Umbilical cord (tissue), 1 donor: ENCODE measurements at regions not wholly inside any gene's neighbourhood (a gene's known extent, or its start where the extent isn't known, plus 50 kb on each side); places are given as distances from the start of the nearest gene placed in this dataset.
"Not testable (repeated sequence)": the region's sequence is repeated elsewhere in the genome, so short reads cannot be mapped to it uniquely, and the experiment has no call there.

ENCODE experiments used
- DNase-seq: peaks from one replicate; pipeline ENCODE4 v3.0.0-alpha.2; 2015; ENCODE audit warnings: low spot score

DNA sequence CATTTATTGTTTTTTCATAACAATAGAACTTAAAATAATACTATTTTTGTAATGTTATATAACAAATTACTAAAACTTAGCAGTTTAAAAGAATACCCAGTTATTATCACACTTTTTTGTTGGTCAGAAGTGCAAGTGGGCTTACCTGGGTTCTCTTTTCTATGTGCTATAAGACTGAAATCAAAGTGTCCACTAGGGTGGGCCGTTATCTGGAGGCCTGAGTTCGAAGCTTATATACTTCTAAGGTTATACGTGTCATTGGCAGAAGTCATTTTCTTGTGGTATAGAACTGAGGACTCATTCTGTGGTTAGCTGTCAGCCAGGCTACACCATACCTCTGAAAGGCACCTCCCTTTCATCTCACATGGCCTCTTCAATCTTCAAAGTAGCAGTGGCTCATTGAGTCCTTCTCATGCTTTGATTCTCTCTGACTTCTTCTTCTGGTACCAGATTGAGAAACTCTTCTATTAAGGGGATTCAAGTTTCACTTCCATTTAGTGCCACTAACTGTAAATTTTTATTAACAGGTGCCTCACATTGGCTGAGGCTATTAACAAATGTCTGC is 414.3 kb downstream of the AMY1C start:
- no peak for DNase-seq

- DNase-seq: no peak
Observed at GRCh38 chr1:104172243-104172681, 422.6 kb downstream of the AMY1C start.

DNA sequence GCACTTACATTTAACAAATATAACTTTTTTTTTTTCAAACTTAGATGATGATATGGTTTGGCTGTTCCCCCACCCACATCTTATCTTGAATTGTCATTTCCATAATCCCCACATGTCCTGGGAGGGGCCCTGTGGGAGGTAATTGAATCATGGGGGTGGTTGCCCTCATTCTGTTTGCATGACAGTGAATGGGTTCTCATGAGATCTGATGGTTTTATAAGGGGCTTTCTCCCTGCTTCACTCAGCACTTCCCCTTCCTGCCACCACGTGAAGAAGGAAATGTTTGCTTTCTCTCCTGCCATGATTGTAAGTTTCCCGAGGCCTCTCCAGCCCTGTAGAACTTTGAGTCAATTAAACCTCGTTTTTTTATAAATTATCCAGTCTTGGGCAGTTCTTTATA is 432.6 kb downstream of the AMY1C start:
- DNase-seq: no peak

GRCh38 chr1:104189207-104189606 is 439.5 kb downstream of the AMY1C start:
- DNase-seq: no peak

DNA sequence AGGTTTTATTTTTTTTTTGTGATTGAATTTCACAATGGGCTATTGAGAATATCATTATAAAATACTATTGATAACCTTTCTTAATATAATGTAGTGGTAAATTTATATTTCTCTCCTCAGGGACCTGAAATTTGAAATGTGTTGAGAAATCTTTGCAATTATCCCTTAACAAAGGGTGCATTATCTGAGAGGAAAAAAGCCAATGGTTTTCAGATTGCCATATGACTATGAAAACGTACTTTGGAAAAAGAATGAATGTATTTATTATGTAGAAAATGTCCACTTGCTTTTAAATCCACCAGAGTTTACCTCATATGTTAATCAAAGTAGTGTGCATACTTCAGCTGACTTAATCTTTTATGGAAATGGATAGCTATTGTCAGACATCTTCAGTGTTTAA is 441.1 kb downstream of the AMY1C start:
- no peak for DNase-seq

DNA sequence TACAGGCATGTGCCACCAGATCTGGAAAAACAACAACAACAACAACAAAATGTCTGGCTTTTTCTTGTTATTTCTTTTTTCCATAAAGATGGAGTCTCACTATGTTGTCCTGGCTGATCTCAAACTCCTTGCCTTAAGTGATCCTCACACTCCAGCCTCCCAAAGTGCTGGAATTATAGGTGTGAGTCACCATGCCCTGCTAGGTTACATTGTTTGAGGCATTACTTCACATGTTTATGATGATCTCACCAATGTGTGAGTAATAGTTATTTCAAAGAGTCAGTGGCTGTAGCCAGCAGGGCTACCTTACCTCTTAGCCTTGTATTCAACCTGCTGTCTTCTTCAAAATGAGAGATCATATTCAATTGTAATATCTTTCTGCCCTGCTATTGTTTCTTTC is 445.7 kb downstream of the AMY1C start:
- DNase-seq: no peak

GRCh38 chr1:104196136-104196535 is 446.4 kb downstream of the AMY1C start:
- DNase-seq: no peak

GRCh38 chr1:104197516-104197915 is 447.8 kb downstream of the AMY1C start:
- DNase-seq: no peak

GRCh38 chr1:104212239-104212638 is 462.5 kb downstream of the AMY1C start:
- no peak for DNase-seq

DNA sequence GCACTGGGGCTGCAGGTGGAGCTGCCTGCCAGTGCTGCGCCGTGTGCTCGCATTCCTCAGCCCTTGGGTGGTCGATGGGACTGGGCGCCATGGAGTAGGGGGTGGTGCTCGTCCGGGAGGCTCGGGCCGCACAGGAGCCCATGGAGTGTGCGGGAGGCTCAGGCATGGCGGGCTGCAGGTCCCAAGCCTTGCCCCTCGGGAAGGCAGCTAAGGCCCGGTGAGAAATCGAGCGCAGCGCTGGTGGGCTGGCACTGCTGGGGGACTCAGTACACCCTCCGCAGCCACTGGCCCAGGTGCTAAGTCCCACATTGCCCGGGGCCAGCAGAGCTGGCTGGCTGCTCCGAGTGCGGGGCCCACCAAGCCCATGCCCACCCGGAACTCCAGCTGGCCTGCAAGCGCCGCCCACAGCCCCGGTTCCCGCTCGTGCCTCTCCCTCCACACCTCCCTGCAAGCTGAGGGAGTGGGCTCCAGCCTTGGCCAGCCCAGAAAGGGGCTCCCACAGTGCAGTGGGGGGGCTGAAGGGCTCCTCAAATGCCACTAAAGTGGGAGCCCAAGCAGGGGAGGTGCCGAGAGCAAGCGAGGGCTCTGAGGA is 467.8 kb downstream of the AMY1C start:
- not testable (repeated sequence) for DNase-seq

- no peak for DNase-seq
Observed at GRCh38 chr1:104229860-104230259, 480.2 kb downstream of the AMY1C start.

DNA sequence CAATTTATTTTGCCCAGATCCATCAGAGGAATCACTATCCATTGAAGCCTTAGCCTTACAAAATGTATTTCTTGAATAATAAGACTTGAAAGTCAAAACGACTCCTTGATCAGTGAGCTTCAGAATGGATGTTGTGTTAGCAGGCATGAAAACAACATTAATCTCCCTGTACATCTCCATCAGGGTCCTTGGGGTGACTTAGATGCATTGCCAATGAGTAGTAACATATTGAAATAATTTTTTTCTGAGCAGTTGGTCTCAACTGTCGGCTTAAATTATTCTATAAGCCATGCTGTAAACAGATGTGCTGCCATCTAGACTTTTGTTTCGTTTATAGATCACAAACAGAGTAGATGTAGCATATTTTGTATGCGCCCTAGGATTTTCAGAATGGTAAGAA is 482.0 kb downstream of the AMY1C start:
- DNase-seq: no peak

DNA sequence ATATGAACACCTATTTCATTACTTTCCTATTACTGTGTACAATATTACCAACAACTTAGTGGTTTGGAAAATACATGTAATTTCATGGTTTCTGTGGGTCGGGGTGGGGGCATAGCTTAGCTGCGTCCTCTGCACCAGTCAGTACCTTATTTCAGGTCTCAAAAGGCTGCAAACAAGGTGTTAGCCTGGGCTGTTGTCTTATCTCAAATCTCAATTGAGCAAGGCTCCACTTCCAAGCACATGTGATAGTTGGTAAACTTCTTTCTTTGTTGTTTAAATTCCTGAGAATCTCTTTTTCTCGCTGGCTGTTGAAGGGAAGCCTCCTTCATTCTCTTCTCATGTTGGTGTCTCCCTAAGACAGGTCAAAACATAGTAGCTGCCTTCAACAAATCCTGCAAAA is 485.4 kb downstream of the AMY1C start:
- DNase-seq: no peak

DNA sequence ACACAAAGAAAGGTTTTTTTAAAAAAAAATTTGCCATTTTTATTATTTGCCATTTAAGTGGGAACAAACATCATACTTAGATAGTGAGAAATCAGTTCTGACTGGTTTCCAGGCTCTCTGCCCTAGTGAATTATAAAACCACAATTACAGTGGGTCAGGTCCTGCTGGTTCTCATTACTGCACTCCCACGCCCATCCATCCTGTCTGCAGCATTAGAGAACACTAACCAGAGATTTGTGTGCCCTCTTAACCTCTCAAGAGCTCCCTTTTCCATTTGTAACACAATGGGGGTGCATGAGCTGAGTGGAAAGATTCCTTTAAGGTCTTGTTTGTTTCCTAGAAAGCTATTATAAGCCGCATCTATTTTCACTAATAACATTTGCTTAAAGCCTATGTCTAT is 489.3 kb downstream of the AMY1C start:
- peak; percentile 51 for DNase-seq

DNA sequence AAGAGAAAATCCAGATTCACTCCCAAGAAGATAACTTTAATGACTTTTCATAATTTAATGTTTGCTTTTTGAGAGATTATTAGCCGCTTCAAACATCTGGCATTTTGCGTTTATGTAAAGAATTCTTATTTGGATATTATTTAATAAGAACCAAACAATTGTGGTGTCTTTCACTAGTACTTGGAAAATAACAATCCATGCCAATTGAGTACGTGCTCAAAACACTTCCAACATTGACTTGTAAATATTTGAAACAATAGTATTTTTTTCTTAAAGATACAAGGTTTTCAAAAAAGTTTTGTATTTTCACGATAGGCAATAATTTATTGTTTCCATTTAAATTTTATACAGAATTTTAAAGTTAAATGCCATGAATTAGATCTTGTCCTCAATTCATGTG is 498.7 kb downstream of the AMY1C start:
- DNase-seq: no peak

DNA sequence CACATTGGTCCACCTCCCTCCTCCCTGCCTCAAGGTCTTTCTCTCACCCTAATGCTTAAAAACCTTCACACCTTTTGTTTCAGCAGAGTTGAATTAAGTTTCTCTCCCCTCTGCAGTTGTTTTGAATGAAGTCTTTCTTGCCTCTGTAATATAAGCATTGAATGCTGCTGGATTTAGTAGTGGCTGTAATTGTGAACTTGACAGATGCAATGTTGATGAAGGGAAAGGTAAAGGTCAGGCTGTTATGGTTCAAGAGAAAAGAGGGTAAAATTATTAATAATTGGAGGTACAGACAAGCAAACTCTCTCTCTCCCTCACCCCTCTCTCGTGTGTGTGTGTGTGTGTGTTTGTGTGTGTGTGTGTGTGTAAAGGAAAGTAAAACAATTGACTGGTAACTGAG is 509.8 kb downstream of the AMY1C start:
- DNase-seq: no peak

DNA sequence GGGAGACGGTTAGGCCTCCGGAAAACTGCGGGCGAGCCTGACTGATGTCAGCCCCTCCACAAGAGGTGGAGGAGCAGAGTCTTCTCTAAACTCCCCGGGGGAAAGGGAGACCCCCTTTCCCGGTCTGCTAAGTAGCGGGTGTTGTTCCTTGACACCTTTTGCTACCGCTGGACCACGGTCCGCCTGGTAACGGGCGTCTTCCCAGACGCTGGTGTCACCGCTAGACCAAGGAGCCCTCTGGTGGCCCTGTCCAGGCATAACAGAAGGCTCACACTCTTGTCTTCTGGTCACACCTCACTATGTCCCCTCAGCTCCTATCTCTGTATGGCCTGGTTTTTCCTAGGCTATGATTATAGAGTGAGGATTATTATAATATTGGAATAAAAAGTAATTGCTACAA is 513.4 kb downstream of the AMY1C start:
- DNase-seq: not testable (repeated sequence)

GRCh38 chr1:104264521-104264920 is 514.8 kb downstream of the AMY1C start:
- DNase-seq: peak; percentile 68

GRCh38 chr1:104265163-104265562 is 515.5 kb downstream of the AMY1C start:
- DNase-seq: no peak

DNA sequence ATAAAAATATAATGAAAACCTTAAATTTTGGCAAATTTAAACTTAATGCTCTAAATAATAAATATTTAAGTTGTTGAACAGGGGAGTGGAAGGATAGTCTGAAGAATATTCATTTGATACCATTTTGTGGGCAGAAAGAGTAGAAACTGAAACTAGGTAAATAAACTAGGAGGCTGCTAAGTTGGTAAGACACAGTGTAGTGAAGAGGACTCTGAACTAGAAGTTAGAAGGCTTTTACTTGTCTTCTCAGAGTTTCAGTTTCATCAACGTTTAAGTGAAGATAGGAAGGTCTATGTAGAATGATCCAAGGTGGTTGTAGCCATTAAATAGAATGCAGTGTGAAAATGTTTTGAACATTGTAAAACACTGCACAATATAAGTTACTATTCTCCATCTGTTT is 516.9 kb downstream of the AMY1C start:
- no peak for DNase-seq

DNA sequence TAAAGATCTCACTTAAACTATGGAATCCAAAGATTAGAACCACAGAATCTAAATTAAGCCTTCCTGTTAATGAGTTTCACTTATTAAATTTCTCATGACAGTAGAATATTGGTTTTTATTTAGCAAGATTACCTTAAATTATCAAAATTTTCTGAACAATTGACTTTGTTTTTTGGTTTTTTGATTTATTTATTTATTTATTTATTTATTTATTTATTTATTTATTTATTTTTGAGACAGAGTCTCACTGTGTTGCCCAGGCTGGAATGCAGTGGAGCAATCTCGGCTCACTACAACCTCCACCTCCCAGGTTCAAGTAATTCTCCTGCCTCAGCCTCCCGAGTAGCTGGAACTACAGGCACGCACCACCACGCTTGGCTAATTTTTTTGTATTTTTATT is 538.6 kb downstream of the AMY1C start:
- not testable (repeated sequence) for DNase-seq

DNA sequence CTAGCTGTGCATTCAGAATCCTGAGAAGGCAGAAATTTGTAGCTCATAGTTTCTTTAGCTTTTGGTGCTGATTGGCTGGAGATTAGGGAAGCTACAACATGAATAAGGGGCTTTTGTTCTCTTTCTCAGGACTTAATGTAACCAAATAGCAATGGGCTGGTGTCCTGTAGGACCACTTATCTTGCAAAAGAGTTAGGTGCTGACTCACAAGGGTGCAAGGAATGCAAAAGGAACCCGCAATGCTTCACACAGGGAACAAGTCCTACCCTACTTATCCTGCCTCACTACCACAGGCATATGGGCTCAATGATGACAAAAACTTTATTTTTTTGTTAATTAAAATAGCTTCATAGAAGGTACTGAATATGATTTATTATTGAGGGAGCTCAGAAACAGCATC is 541.5 kb downstream of the AMY1C start:
- DNase-seq: no peak

DNA sequence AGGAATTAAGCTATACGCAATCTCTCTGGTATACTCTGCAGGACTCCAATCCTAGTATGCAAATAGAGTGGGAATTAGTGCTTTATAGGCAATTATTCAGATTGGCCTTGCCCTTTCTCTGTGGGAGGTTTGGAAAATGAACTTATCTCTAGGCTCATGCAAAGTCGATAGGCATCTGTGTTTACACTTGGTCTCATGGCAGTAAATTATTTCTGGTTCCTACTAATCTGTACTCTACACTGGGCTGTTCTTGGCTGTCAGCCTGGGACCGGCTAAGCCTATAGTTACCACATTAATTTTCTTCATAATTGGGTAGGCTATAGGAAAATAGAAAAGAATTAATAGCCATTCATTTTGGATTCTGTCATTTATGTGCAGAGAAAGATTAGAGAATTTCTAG is 544.6 kb downstream of the AMY1C start:
- DNase-seq: no peak

DNA sequence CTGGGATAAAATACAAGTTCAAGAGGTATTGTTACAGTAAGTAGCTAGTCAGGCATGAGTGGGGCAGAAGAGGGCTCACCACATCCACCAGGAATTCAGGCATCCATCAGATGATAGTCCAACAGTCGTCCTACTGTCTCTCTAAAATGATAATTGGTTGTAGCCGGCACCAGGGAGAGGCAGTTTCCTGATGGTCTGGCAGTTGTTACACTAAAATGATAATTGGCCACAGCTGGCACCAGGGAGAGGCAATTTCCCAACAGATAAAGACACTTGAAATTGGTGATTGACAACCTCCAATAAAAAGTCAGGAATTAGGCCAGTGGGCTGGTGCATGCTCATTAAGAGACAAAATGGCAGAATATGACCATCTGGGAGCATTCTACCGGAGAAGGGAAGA is 545.8 kb downstream of the AMY1C start:
- DNase-seq: no peak
